CD4-positive, CD25-positive, alpha-beta regulatory T cell (primary cell): ENCODE measurements at regions not wholly inside any gene's neighbourhood (a gene's known extent, or its start where the extent isn't known, plus 50 kb on each side); places are given as distances from the start of the nearest gene placed in this dataset.
A peak's percentile ranks its signal among the peaks of the same experiment; 100 is the strongest.

Source experiments
- ATAC-seq, 2 donors: fragments of 150-1000 bp; cut with Tn5 transposase; one replicate each; pipeline ENCODE4 v1.10.0; 2021; ENCODE audit warnings: low read depth in 2 of 2, moderate number of reproducible peaks in 2 of 2, moderate library complexity in 1 of 2
- DNase-seq, 3 donors: peaks; one replicate each; pipeline versions ENCODE4 v3.0.0 to v3.0.0-alpha.2; 2012 to 2022; ENCODE audit warnings: mixed read lengths in 1 of 3
- H3K27ac ChIP-seq: one replicate; pipeline ENCODE4 v1.7.0; 2013; ENCODE audit warnings: mild to moderate bottlenecking, low read length; ENCODE audit not compliant: insufficient read depth, poor library complexity, severe bottlenecking
- H3K27me3 ChIP-seq: one replicate; pipeline ENCODE4 v1.7.0; 2013; ENCODE audit warnings: low read length; ENCODE audit not compliant: control insufficient read depth, insufficient read depth
- H3K36me3 ChIP-seq: one replicate; pipeline ENCODE4 v1.7.0; 2013; ENCODE audit warnings: mild to moderate bottlenecking, low read length, moderate library complexity; ENCODE audit not compliant: control insufficient read depth, insufficient read depth
- H3K4me1 ChIP-seq: 2 replicates; pipeline ENCODE4 v1.7.0; 2013; ENCODE audit warnings: mild to moderate bottlenecking, low read length; ENCODE audit not compliant: insufficient read depth, control insufficient read depth, poor library complexity, severe bottlenecking
- H3K4me3 ChIP-seq: one replicate; pipeline ENCODE4 v1.7.0; 2013; ENCODE audit warnings: low read depth, mild to moderate bottlenecking, low read length, moderate library complexity
- H3K9me3 ChIP-seq, 2 experiments: 1 replicate in 1 of 2; 2 replicates in 1 of 2; pipeline ENCODE4 v1.7.0; 2013; ENCODE audit warnings: low read length in 2 of 2, mild to moderate bottlenecking in 1 of 2, moderate library complexity in 1 of 2; ENCODE audit not compliant: control insufficient read depth in 2 of 2
- H3K27ac Mint-ChIP-seq, 3 donors: one replicate each; pipeline ENCODE4 v1.8.0; 2020 to 2022; ENCODE audit warnings: mild to moderate bottlenecking in 3 of 3, mixed read lengths in 3 of 3, moderate library complexity in 2 of 3
- H3K27me3 Mint-ChIP-seq: one replicate; pipeline ENCODE4 v1.8.0; 2022; ENCODE audit warnings: mild to moderate bottlenecking, mixed read lengths
- H3K36me3 Mint-ChIP-seq: one replicate; pipeline ENCODE4 v1.8.0; 2020; ENCODE audit warnings: mixed read lengths
- H3K4me1 Mint-ChIP-seq, 4 donors: one replicate each; pipeline ENCODE4 v1.8.0; 2020 to 2022; ENCODE audit warnings: mixed read lengths in 4 of 4, mild to moderate bottlenecking in 1 of 4
- H3K4me3 Mint-ChIP-seq, 4 donors: one replicate each; pipeline ENCODE4 v1.8.0; 2020 to 2022; ENCODE audit warnings: mild to moderate bottlenecking in 4 of 4, mixed read lengths in 4 of 4, moderate library complexity in 3 of 4
- H3K9me3 Mint-ChIP-seq, 7 donors: one replicate each; pipeline ENCODE4 v1.8.0; 2020 to 2022; ENCODE audit warnings: mixed read lengths in 7 of 7, mild to moderate bottlenecking in 3 of 7, moderate library complexity in 2 of 7

GRCh38 chr1:234660536-234661316 is 50.7 kb upstream of the IRF2BP2 start:
- H3K27ac ChIP-seq, result no peak overlapping the region
- no peaks in the 10 kb centered on the region for H3K9me3 ChIP-seq
- Mint-ChIP-seq H3K27me3 (no peaks in the 10 kb centered on the region), H3K4me1 (peaks cover 0 to 3% (median 0%) of the 10 kb centered on the region in 4 donors), H3K4me3 (no peak overlapping the region), H3K9me3 (no peaks in the 10 kb centered on the region), H3K27ac (peak overlapping the region in 1 of 3 donors; percentile 16), H3K36me3 (no peaks in the 10 kb centered on the region)
- no peaks in the 10 kb centered on the region for H3K4me1 ChIP-seq
- DNase-seq (no peak), ATAC-seq (no peak)
- H3K36me3 ChIP-seq, result no peaks in the 10 kb centered on the region
- H3K4me3 ChIP-seq, result no peak overlapping the region
- no peaks in the 10 kb centered on the region for H3K27me3 ChIP-seq
